GM10248 (cell line): ENCODE measurements at regions not wholly inside any gene's neighbourhood (a gene's known extent, or its start where the extent isn't known, plus 50 kb on each side); places are given as distances from the start of the nearest gene placed in this dataset.
"Not testable (repeated sequence)": the region's sequence is repeated elsewhere in the genome, so short reads cannot be mapped to it uniquely, and the experiment has no call there.

Source experiments
- CTCF ChIA-PET: fragments of 300-600 bp; sonication (Branson Sonifier 250); formaldehyde crosslinking; extraction: SDS; loops from one replicate; lab custom pipeline; 2021; ENCODE audit warnings: antibody characterized with exemption; lab: Yijun Ruan, JAX
- POLR2A ChIA-PET: fragments of 350-650 bp; sonication (Branson Sonifier 250); formaldehyde crosslinking; extraction: SDS; loops from one replicate; lab custom pipeline; 2020; ENCODE audit warnings: antibody characterized with exemption; lab: Yijun Ruan, JAX
- DNase-seq: peaks from one replicate; pipeline ENCODE4 v3.0.0; 2012; ENCODE audit errors: extremely low spot score

DNA sequence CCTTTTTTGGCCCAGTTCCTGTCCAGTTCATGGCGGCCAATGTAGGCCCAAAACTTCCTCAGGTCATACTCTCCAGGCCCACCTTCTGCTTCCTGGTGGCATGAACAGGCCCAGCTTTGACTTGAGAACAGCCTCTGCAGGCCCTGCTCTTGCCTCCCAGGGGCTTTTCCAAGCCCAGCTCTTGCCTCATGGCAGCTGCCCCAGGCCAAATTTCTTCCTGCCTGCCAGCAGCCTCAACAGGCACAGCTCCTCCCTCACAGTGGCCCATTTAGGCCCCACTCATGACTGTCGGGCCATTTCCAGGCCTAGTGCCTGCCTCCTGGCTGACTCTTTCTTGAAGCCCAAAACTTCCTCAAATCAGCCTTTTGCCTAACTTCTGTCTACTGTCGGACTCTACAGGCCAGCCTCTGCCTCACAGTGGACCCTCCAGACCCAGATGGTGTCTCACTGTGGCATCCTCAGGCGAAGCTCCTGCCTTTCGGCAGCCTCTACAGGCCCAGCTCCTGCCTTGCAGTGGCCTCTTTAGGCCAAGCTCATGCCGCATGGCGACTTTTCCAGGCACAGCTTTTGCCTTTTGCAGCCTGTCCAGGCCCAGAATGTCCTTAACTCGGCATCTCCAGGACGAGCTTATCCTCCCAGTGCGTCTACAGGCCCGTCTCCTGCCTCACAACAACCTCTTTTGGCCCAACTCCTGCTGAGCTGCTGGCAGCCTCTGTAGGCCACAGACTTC is 53.7 kb upstream of the METTL14 start:
- CTCF ChIA-PET, result interaction anchor here (1.5 kb wide), 1 partner anchor 233 kb away, joined by 3 read pairs; no protein-coding TSS in a partner anchor
- DNase-seq, POLR2A ChIA-PET: not testable (repeated sequence)

DNA sequence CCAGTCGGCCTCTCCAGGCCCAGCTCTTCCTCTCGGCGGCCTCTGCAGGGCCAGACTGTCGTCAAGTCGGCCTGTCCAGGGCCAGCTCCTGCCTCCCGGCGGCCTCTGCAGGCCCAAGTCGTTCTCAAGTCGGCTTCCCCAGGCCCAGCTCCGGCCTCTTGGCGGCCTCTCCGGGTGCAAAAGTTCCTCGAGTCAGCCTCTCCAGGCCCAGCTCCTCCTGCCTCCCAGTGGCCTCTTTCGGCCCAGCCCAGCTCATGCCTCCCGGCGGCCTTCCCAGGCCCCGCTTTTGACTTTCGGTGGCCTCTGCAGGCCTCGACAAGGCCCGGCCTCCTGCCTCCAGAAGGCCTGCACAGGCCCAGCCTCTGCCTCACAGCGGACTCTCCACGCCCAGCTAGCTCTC is 51.7 kb upstream of the METTL14 start:
- DNase-seq, POLR2A ChIA-PET, CTCF ChIA-PET: not testable (repeated sequence)

DNA sequence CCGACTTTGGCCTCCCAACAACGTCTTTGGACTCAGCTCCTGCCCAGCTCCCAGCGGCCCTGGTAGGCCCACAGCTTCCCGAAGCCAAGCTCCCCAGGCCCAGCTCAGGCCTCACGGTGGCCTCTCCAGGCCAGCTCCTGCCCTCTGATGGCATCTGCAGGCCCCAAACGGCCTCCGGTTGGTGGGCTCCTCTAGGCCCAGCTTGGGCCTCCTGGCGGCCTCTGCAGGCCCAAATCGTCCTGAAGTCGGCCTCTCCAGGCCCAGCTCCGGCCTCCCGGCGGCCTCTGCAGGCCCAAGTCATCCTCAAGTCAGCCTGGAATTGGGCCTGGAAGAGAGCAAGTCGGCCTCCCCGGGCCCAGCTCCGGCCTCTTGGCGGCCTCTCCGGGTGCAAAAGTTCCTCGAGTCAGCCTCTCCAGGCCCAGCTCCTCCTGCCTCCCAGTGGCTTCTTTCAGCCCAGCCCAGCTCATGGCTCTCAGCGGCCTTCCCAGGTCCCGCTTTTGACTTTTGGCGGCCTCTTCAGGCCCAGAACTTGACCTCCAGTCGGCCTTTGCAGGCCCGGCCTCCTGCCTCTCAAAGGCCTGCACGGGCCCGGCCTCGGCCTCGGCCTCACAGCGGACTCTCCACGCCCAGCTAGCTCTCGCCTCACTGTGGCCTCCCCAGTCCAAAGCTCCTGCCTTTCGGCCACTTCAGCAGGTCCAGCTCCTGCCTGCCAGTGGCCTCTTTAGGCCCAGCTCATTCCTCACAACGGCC is 50.9 kb upstream of the METTL14 start:
- DNase-seq, POLR2A ChIA-PET, CTCF ChIA-PET: not testable (repeated sequence)
